Urothelium cell line (cell line): ENCODE measurements at regions not wholly inside any gene's neighbourhood (a gene's known extent, or its start where the extent isn't known, plus 50 kb on each side); places are given as distances from the start of the nearest gene placed in this dataset.

ENCODE experiments used
- DNase-seq: peaks from one replicate; pipeline ENCODE4 v3.0.0; 2011; ENCODE audit warnings: low spot score, mixed read lengths
- FAIRE-seq: peaks from 2 replicates; lab custom pipeline; 2011; peaks lifted over from hg19 to GRCh38; lab: Jason Lieb, UNC

DNA sequence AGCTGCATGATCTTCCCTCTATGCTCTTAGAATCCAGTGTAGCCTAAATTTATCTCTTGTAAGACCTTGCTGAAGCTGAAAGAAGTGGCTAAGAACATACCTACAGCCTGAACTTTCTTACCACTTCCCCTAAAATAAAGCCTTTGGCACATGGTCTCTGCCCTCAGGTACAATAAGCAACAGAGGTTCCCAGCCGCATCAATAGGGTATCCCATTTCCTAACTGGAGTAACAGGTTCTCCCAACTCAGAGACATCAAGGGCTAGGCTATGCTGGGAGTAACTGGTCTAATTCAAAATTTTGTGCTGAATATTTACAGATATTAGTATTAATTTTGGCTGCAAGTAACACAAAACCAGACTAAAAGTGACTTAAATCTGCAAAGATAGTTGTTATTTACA, 335.8 kb upstream of the TRPC7 start:
- DNase-seq (no peak), FAIRE-seq (no peak)

GRCh38 chr5:136699651-136700050, 334.3 kb upstream of the TRPC7 start:
- no peak for DNase-seq

DNA sequence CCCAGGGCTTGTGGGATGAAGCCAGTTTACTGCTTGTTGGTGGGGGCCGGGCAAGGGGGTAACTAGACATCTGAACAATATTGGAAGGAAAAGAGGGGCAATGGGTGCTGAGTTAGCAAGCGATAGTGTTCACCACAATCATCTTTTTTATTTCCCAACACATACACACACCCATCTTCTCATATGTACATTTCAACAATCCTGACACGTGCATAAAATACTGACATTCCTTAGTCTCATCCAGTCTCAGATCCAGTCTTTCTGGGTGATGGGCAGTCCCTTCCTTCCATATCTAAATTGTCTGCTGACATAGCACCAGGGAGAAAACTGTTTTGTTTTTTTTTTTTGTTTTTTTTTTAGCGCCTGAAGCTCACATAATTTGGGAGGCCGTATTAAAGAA, 333.6 kb upstream of the TRPC7 start:
- FAIRE-seq (no peak), DNase-seq (no peak)

More at GRCh38 chr5:136699651-136700050, 334.3 kb upstream of the TRPC7 start:
- no peak for FAIRE-seq

DNA sequence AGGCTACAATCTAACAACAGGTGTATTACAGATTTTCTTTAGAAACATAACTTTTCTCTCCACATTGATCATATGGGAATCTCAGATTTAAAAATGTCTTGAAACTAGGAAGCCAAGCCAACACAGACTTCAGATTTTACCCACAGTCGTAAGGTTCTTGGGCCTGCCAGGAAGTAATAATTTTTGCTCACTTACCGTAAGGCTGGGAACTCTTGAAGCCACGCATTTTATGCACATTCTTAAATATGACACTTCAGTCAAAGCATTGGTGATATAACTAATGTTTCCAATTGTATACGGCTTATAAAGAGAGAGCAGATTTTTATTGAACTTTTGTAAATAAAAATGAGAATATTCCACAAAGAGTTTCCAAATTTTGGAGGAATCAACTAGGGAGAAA, 328.9 kb upstream of the TRPC7 start:
- FAIRE-seq (no peak), DNase-seq (no peak)

GRCh38 chr5:136689552-136689951, 324.2 kb upstream of the TRPC7 start:
- no peak for DNase-seq
- FAIRE-seq = no peak

DNA sequence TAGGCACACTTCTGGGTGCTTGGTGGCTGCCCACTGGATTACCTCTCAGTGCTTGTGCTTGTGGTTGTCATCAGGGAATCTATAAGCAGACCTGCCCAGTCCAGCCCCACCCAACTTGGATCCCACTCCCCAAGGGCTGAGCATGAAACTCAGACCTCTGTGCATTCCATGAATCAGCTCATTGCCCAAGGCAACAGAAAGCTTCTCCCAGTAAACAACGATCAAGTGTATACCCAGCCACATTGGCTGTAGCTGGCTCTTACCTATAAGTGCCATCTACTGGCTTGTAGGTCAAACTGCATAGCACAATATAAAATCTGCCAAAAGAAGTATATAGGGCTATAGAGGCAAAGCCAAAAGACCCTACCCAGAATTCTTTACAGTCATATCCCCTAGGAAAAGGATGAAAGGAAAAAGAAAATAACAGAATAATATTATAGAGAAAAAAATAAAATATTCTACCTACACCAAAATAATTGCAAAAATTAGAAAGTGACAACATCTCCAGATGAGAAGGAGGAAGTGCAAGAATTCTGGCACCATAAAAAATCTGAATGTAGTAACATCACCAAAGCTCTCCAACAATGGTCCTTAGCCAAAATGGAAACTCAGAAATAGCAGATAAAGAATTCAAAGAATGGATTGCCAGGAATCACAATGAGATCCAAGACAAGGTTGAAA, 321.0 kb upstream of the TRPC7 start:
- FAIRE-seq (no peak), DNase-seq (no peak)

- DNase-seq = no peak
- no peak for FAIRE-seq
These were observed 317.6 kb upstream of the TRPC7 start for GRCh38 chr5:136682986-136683385.

DNA sequence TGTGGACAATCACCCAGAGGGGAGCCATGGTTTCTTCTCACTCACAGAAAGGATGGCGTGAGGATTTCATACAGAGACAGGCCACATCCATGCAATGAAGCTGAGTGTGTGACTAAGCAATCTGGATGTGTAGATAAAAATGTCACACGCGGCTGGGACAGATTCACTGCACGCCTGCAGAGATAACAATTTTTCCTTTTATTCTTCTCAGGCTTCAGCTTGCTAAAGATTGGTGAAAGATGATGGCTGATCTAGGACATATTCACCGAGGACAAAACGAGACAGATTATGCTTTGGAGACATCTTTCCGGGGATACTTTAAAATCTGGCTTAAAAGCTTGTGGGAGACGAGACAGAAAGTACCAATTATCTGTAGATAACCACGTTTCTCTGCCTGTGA, 313.9 kb upstream of the TRPC7 start:
- no peak for DNase-seq
- no peak for FAIRE-seq

DNA sequence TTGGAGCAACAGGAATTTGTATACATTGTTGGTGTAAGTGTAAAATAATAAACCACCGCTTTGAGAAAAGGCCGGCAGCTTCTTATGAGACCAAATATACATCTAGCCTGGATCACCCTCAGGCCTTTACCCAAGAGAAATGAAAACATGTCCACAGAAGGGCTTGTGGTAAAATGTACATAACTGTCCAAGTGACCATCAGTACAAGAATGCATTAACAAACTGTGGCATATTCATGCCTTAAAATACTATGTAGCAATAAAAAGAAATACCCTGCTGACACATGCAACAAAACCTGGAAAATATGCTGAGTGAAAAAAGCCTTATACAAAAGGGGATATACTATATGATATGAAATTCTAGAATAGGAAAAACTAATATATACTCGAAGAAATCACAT, 311.9 kb upstream of the TRPC7 start:
- no peak for FAIRE-seq
- DNase-seq = no peak

DNA sequence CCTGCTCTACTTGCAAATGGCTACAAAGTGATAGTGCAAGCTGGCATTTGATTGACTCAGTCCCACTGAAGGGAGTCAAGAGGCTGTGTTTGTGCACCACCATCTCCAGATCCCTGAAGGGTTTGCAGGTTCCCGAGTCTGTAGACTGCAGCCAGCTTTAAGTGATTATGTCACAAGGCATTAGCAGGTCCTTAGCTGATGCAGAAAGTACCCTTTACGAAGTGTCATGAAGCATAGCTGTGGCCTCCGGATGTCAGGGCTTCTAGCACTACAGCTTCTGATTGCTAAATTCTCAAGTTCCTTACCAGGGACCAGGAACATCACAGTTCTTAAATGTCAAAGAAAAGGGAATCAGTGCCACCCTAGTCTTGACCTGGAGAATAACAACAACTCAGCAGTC, 311.3 kb upstream of the TRPC7 start:
- DNase-seq (no peak), FAIRE-seq (no peak)

GRCh38 chr5:136675769-136676168, 310.4 kb upstream of the TRPC7 start:
- FAIRE-seq = no peak
- DNase-seq = no peak

DNA sequence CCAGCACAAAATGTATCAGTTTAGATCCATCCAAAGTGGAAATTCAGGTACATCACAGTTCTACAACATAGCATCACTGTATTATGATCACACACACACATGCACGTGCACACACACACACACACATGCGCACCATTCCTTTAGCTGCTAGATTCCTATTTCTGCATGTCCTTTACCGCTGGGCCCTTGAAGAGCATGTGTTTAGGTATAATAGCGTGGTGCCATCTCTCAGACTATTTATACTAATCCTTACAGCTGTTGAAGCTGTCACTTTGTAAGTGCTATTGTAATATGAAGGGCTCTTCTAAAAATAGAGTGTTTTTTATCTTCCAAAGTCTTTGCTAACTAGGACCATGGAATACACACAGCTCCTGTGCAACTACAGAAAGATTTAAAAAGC, 308.8 kb upstream of the TRPC7 start:
- DNase-seq = no peak
- FAIRE-seq = no peak

DNA sequence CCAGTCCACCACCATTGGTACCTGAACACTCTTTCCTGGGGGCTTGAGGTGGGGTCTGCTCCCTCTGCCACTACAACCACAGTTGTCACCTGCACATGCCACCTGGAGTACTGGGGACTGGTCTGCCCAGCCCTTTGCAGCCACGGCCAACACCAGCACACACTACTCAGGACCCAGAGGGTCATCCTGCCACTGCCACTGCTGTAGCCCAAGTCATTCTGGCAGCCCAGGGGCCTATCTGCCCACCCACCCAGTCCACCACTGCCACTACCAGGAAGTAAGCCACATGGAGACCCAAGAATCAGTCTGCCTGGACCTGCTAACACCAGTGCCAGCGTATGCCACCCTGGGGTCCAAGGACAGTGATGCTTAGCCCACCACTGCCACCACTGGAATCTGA, 302.4 kb upstream of the TRPC7 start:
- DNase-seq (no peak), FAIRE-seq (no peak)

GRCh38 chr5:136666970-136667620, 301.8 kb upstream of the TRPC7 start:
- no peak for DNase-seq
- FAIRE-seq = no peak

GRCh38 chr5:136665331-136665730, 300.0 kb upstream of the TRPC7 start:
- FAIRE-seq = no peak
- no peak for DNase-seq

GRCh38 chr5:136661026-136661425, 295.7 kb upstream of the TRPC7 start:
- FAIRE-seq (no peak), DNase-seq (no peak)

- DNase-seq = no peak
- no peak for FAIRE-seq
These were observed 291.5 kb upstream of the TRPC7 start for GRCh38 chr5:136656811-136657210.

GRCh38 chr5:136655468-136655867, 290.1 kb upstream of the TRPC7 start:
- DNase-seq = no peak
- FAIRE-seq = no peak

- no peak for DNase-seq
- FAIRE-seq = no peak
These were observed 281.6 kb upstream of the TRPC7 start for GRCh38 chr5:136646915-136647314.

- no peak for FAIRE-seq
- no peak for DNase-seq
These were observed 277.6 kb upstream of the TRPC7 start for GRCh38 chr5:136642976-136643375.

DNA sequence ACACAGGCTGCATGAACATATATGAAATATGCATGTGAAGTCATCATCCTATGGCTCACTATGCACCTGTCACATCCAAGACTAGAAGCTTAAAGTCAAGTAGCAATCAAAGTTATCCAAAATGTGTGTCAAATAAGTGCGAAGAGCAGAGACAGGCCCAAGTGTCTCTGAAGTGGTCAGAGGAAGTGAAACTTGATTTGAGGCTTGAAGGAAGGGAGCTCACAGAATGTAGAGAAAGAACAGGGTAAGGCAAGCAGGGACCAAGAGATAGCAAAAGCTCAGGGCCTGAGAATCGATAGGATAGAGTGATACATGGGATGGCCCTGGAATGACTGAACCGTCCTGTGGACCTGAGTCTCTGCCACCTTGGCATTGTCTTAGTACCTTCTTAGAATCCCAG, 274.3 kb upstream of the TRPC7 start:
- no peak for FAIRE-seq
- no peak for DNase-seq

GRCh38 chr5:136638084-136638483, 272.7 kb upstream of the TRPC7 start:
- DNase-seq = no peak
- no peak for FAIRE-seq

DNA sequence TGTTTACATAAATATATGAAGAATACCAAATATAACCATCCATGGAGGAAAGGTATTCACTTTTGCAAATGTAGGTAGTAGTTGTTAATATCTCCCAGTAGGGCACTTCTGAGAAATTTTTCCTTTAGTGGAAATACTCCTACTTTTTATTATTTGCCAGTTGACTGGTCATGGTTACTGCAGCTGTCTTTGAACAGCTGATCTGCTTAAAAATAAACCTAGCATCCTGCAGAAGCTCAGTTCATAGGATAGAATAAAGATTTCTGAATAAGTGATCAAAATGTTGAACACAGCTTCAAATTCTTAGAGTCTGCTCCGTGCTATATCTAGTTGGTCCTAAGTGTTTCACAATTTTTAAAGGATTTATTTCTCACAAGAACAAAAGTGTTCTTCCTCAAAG, 270.7 kb upstream of the TRPC7 start:
- DNase-seq (no peak), FAIRE-seq (no peak)
